ENCODE measurements at regions not wholly inside any gene's neighbourhood (a gene's known extent, or its start where the extent isn't known, plus 50 kb on each side); places are given as distances from the start of the nearest gene placed in this dataset.

- 85% methylated on average over 10 of the region's 10 CpGs for WGBS
- no peak for DNase-seq (ENCODE audit: low spot score)
- Histone ChIP-seq H3K9me3 (ENCODE audit: control insufficient read depth in 4 of 4, low read length in 3 of 4) (no peaks in the 10 kb centered on the region), H3K36me3 (ENCODE audit: control insufficient read depth in 4 of 4, insufficient read depth in 3 of 4, low read depth in 1 of 4, low read length in 3 of 4) (no peaks in the 10 kb centered on the region), H3K4me3 (ENCODE audit: low read depth in 1 of 3, low read length in 3 of 3) (no peak overlapping the region), H3K4me1 (ENCODE audit: control insufficient read depth in 4 of 4, insufficient read depth in 4 of 4, low read length in 3 of 4) (no peaks in the 10 kb centered on the region), H3K27ac (ENCODE audit: low read depth in 1 of 2, low read length in 2 of 2) (no peak overlapping the region), H3K9ac (ENCODE audit: low read depth in 1 of 2, low read length in 2 of 2) (no peak overlapping the region), H3K27me3 (ENCODE audit: control insufficient read depth in 4 of 4, insufficient read depth in 4 of 4, low read length in 3 of 4) (no peaks in the 10 kb centered on the region)
- TF ChIP-seq TAF1 (conservative IDR thresholded peaks at IDR 0.05) (no peak), EGR1 (IDR thresholded peaks at IDR 0.05; ENCODE audit: low read depth in 2 of 2) (no peak), FOXA2 (IDR thresholded peaks at IDR 0.05) (no peak), SP1 (IDR thresholded peaks at IDR 0.05) (no peak), MAX (IDR thresholded peaks at IDR 0.05) (no peak), FOXA1 (IDR thresholded peaks at IDR 0.05) (no peak), YY1 (IDR thresholded peaks at IDR 0.05) (no peak), RAD21 (IDR thresholded peaks at IDR 0.05) (no peak)
These were observed 481.3 kb downstream of the CCDC171 start for GRCh38 chr9:16033921-16034691.

GRCh38 chr9:16039218-16039987 is 486.6 kb downstream of the CCDC171 start:
- Histone ChIP-seq H3K36me3 (ENCODE audit: control insufficient read depth in 4 of 4, insufficient read depth in 3 of 4, low read depth in 1 of 4, low read length in 3 of 4) (no peaks in the 10 kb centered on the region), H3K9me3 (ENCODE audit: control insufficient read depth in 4 of 4, low read length in 3 of 4) (no peaks in the 10 kb centered on the region), H3K27ac (ENCODE audit: low read depth in 1 of 2, low read length in 2 of 2) (no peak overlapping the region), H3K9ac (ENCODE audit: low read depth in 1 of 2, low read length in 2 of 2) (no peak overlapping the region), H3K4me3 (ENCODE audit: low read depth in 1 of 3, low read length in 3 of 3) (no peak overlapping the region), H3K27me3 (ENCODE audit: control insufficient read depth in 4 of 4, insufficient read depth in 4 of 4, low read length in 3 of 4) (no peaks in the 10 kb centered on the region), H3K4me1 (ENCODE audit: control insufficient read depth in 4 of 4, insufficient read depth in 4 of 4, low read length in 3 of 4) (no peaks in the 10 kb centered on the region)
- WGBS, result 57% methylated on average over 11 of the region's 11 CpGs
- no peak for TF ChIP-seq HNF4G (IDR thresholded peaks at IDR 0.05)
- TF ChIP-seq MAX (IDR thresholded peaks at IDR 0.05), result no peak
- no peak for TF ChIP-seq YY1 (IDR thresholded peaks at IDR 0.05)
- TF ChIP-seq TAF1 (conservative IDR thresholded peaks at IDR 0.05), result no peak
- no peak for TF ChIP-seq GABPA (IDR thresholded peaks at IDR 0.05 in 1 of 2, conservative IDR thresholded peaks at IDR 0.05 in 1 of 2)
- no peak for TF ChIP-seq FOXA2 (IDR thresholded peaks at IDR 0.05)
- TF ChIP-seq FOXA1 (IDR thresholded peaks at IDR 0.05), result no peak
- TF ChIP-seq ATF3 (IDR thresholded peaks at IDR 0.05), result no peak
- no peak for DNase-seq (ENCODE audit: low spot score)

GRCh38 chr9:16039988-16040761 is 487.3 kb downstream of the CCDC171 start:
- WGBS, result 41% methylated on average over 10 of the region's 10 CpGs
- H3K9ac ChIP-seq (ENCODE audit: low read depth in 1 of 2, low read length in 2 of 2), result no peak overlapping the region
- no peaks in the 10 kb centered on the region for H3K9me3 ChIP-seq (ENCODE audit: control insufficient read depth in 4 of 4, low read length in 3 of 4)
- no peaks in the 10 kb centered on the region for H3K27me3 ChIP-seq (ENCODE audit: control insufficient read depth in 4 of 4, insufficient read depth in 4 of 4, low read length in 3 of 4)
- no peak overlapping the region for H3K4me3 ChIP-seq (ENCODE audit: low read depth in 1 of 3, low read length in 3 of 3)
- H3K4me1 ChIP-seq (ENCODE audit: control insufficient read depth in 4 of 4, insufficient read depth in 4 of 4, low read length in 3 of 4), result no peaks in the 10 kb centered on the region
- TF ChIP-seq NR2F2 (IDR thresholded peaks at IDR 0.05) (no peak), EGR1 (IDR thresholded peaks at IDR 0.05; ENCODE audit: low read depth in 2 of 2) (no peak), YY1 (IDR thresholded peaks at IDR 0.05) (no peak), JUND (IDR thresholded peaks at IDR 0.05) (no peak), RXRA (IDR thresholded peaks at IDR 0.05) (no peak), HNF4A (conservative IDR thresholded peaks at IDR 0.05) (no peak), ZBTB33 (IDR thresholded peaks at IDR 0.05) (no peak), GABPA (IDR thresholded peaks at IDR 0.05 in 1 of 2, conservative IDR thresholded peaks at IDR 0.05 in 1 of 2) (no peak), CTCF (IDR thresholded peaks at IDR 0.05; ENCODE audit: low read depth, low read length, missing input control) (no peak)
- H3K27ac ChIP-seq (ENCODE audit: low read depth in 1 of 2, low read length in 2 of 2), result no peak overlapping the region
- H3K36me3 ChIP-seq (ENCODE audit: control insufficient read depth in 4 of 4, insufficient read depth in 3 of 4, low read depth in 1 of 4, low read length in 3 of 4), result no peaks in the 10 kb centered on the region
- DNase-seq (ENCODE audit: low spot score), result no peak

All from liver (tissue), 8 donors.